T-helper 1 cell treated with Interleukin-12 subunit alpha and Interleukin-12 subunit beta and Interleukin-4 antibody, amounts not matched to agents 30 μg/mL and 1 μg/mL, for 36 hours (primary cell): ENCODE measurements at regions not wholly inside any gene's neighbourhood (a gene's known extent, or its start where the extent isn't known, plus 50 kb on each side); places are given as distances from the start of the nearest gene placed in this dataset.
"Not testable (repeated sequence)": the region's sequence is repeated elsewhere in the genome, so short reads cannot be mapped to it uniquely, and the experiment has no call there.

ENCODE experiments used
- H3K27ac Mint-ChIP-seq: one replicate; pipeline ENCODE4 v1.8.0; 2021; ENCODE audit warnings: mild to moderate bottlenecking, mixed read lengths
- H3K27me3 Mint-ChIP-seq: one replicate; pipeline ENCODE4 v1.8.0; 2021; ENCODE audit warnings: low read depth, mixed read lengths
- H3K36me3 Mint-ChIP-seq: one replicate; pipeline ENCODE4 v1.8.0; 2021; ENCODE audit warnings: low read depth, mixed read lengths
- H3K4me1 Mint-ChIP-seq: one replicate; pipeline ENCODE4 v1.8.0; 2021; ENCODE audit warnings: low read depth, mixed read lengths
- H3K4me3 Mint-ChIP-seq: one replicate; pipeline ENCODE4 v1.8.0; 2021; ENCODE audit warnings: mild to moderate bottlenecking, moderate library complexity, mixed read lengths
- H3K9me3 Mint-ChIP-seq: one replicate; pipeline ENCODE4 v1.8.0; 2021; ENCODE audit warnings: mixed read lengths

- Mint-ChIP-seq H3K27ac (no peak overlapping the region), H3K9me3 (no peaks in the 10 kb centered on the region), H3K36me3 (peaks cover 1% of the 10 kb centered on the region), H3K4me3 (no peak overlapping the region), H3K4me1 (peaks cover 48% of the 10 kb centered on the region), H3K27me3 (no peaks in the 10 kb centered on the region)
Observed at GRCh38 chr2:207229161-207229560, 63.4 kb upstream of the KLF7 start.

GRCh38 chr2:207230261-207231105 is 64.7 kb upstream of the KLF7 start:
- no peak overlapping the region for H3K4me3 Mint-ChIP-seq
- peaks cover 36% of the 10 kb centered on the region for H3K4me1 Mint-ChIP-seq
- no peak overlapping the region for H3K27ac Mint-ChIP-seq
- H3K27me3 Mint-ChIP-seq = no peaks in the 10 kb centered on the region
- no peaks in the 10 kb centered on the region for H3K9me3 Mint-ChIP-seq
- peaks cover 1% of the 10 kb centered on the region for H3K36me3 Mint-ChIP-seq

- H3K27me3 Mint-ChIP-seq = no peaks in the 10 kb centered on the region
- peaks cover 30% of the 10 kb centered on the region for H3K4me1 Mint-ChIP-seq
- no peak overlapping the region for H3K4me3 Mint-ChIP-seq
- peak overlapping the region; percentile 41 for H3K27ac Mint-ChIP-seq
- peaks cover 1% of the 10 kb centered on the region for H3K36me3 Mint-ChIP-seq
- H3K9me3 Mint-ChIP-seq = no peaks in the 10 kb centered on the region
Observed at GRCh38 chr2:207231106-207231865, 65.5 kb upstream of the KLF7 start.

- peaks cover 24% of the 10 kb centered on the region for H3K4me1 Mint-ChIP-seq
- peaks cover 1% of the 10 kb centered on the region for H3K36me3 Mint-ChIP-seq
- H3K9me3 Mint-ChIP-seq = no peaks in the 10 kb centered on the region
- H3K27me3 Mint-ChIP-seq = no peaks in the 10 kb centered on the region
- no peak overlapping the region for H3K27ac Mint-ChIP-seq
- no peak overlapping the region for H3K4me3 Mint-ChIP-seq
Observed at GRCh38 chr2:207231967-207232366, 66.2 kb upstream of the KLF7 start.

GRCh38 chr2:207233141-207233540 is 67.4 kb upstream of the KLF7 start:
- not testable (repeated sequence) for H3K4me3 Mint-ChIP-seq, H3K27me3 Mint-ChIP-seq, H3K27ac Mint-ChIP-seq, H3K36me3 Mint-ChIP-seq, H3K9me3 Mint-ChIP-seq
- peaks cover 29% of the 10 kb centered on the region for H3K4me1 Mint-ChIP-seq

- H3K4me1 Mint-ChIP-seq = peaks cover 31% of the 10 kb centered on the region
- H3K36me3 Mint-ChIP-seq = peaks cover 3% of the 10 kb centered on the region
- H3K9me3 Mint-ChIP-seq = no peaks in the 10 kb centered on the region
- H3K27me3 Mint-ChIP-seq = no peaks in the 10 kb centered on the region
- H3K4me3 Mint-ChIP-seq = no peak overlapping the region
- H3K27ac Mint-ChIP-seq = no peak overlapping the region
Observed at GRCh38 chr2:207233731-207234130, 68.0 kb upstream of the KLF7 start.

- Mint-ChIP-seq H3K27me3 (no peaks in the 10 kb centered on the region), H3K9me3 (no peaks in the 10 kb centered on the region), H3K4me1 (peaks cover 34% of the 10 kb centered on the region), H3K27ac (no peak overlapping the region), H3K36me3 (peaks cover 3% of the 10 kb centered on the region), H3K4me3 (no peak overlapping the region)
Observed at GRCh38 chr2:207235621-207236020, 69.9 kb upstream of the KLF7 start.

GRCh38 chr2:207236156-207236935 is 70.6 kb upstream of the KLF7 start:
- H3K4me1 Mint-ChIP-seq = peaks cover 28% of the 10 kb centered on the region
- no peak overlapping the region for H3K27ac Mint-ChIP-seq
- H3K36me3 Mint-ChIP-seq = peaks cover 3% of the 10 kb centered on the region
- no peaks in the 10 kb centered on the region for H3K9me3 Mint-ChIP-seq
- no peak overlapping the region for H3K4me3 Mint-ChIP-seq
- no peaks in the 10 kb centered on the region for H3K27me3 Mint-ChIP-seq

- H3K4me3 Mint-ChIP-seq = no peak overlapping the region
- H3K9me3 Mint-ChIP-seq = no peaks in the 10 kb centered on the region
- H3K27ac Mint-ChIP-seq = peak overlapping the region; percentile 32
- H3K4me1 Mint-ChIP-seq = peaks cover 28% of the 10 kb centered on the region
- H3K36me3 Mint-ChIP-seq = peaks cover 2% of the 10 kb centered on the region
- no peaks in the 10 kb centered on the region for H3K27me3 Mint-ChIP-seq
Observed at GRCh38 chr2:207238831-207239701, 73.3 kb upstream of the KLF7 start.

GRCh38 chr2:207239754-207240494 is 74.2 kb upstream of the KLF7 start:
- peak overlapping the region; percentile 15 for H3K4me3 Mint-ChIP-seq
- no peaks in the 10 kb centered on the region for H3K9me3 Mint-ChIP-seq
- peaks cover 34% of the 10 kb centered on the region for H3K4me1 Mint-ChIP-seq
- H3K27ac Mint-ChIP-seq = peak overlapping the region; percentile 50
- peaks cover 2% of the 10 kb centered on the region for H3K36me3 Mint-ChIP-seq
- H3K27me3 Mint-ChIP-seq = no peaks in the 10 kb centered on the region

GRCh38 chr2:207240649-207241048 is 74.9 kb upstream of the KLF7 start:
- Mint-ChIP-seq H3K36me3 (peaks cover 2% of the 10 kb centered on the region), H3K4me3 (no peak overlapping the region), H3K9me3 (no peaks in the 10 kb centered on the region)

GRCh38 chr2:207241198-207241597 is 75.5 kb upstream of the KLF7 start:
- peaks cover 34% of the 10 kb centered on the region for H3K4me1 Mint-ChIP-seq
- H3K36me3 Mint-ChIP-seq = peaks cover 2% of the 10 kb centered on the region
- no peak overlapping the region for H3K27ac Mint-ChIP-seq
- no peaks in the 10 kb centered on the region for H3K9me3 Mint-ChIP-seq
- no peak overlapping the region for H3K4me3 Mint-ChIP-seq
- no peaks in the 10 kb centered on the region for H3K27me3 Mint-ChIP-seq

More at GRCh38 chr2:207240649-207241048, 74.9 kb upstream of the KLF7 start:
- no peak overlapping the region for H3K27ac Mint-ChIP-seq
- H3K4me1 Mint-ChIP-seq = peaks cover 34% of the 10 kb centered on the region
- H3K27me3 Mint-ChIP-seq = no peaks in the 10 kb centered on the region

- no peak overlapping the region for H3K4me3 Mint-ChIP-seq
- no peaks in the 10 kb centered on the region for H3K9me3 Mint-ChIP-seq
- no peaks in the 10 kb centered on the region for H3K27me3 Mint-ChIP-seq
- no peaks in the 10 kb centered on the region for H3K36me3 Mint-ChIP-seq
- H3K27ac Mint-ChIP-seq = no peak overlapping the region
- H3K4me1 Mint-ChIP-seq = peaks cover 26% of the 10 kb centered on the region
Observed at GRCh38 chr2:207243601-207244000, 77.9 kb upstream of the KLF7 start.
